Trophoblast cell (in vitro differentiated cells and primary cell): ENCODE measurements at regions not wholly inside any gene's neighbourhood (a gene's known extent, or its start where the extent isn't known, plus 50 kb on each side); places are given as distances from the start of the nearest gene placed in this dataset.

Experiments
- DNase-seq, 2 donors: peaks; one replicate each; pipeline ENCODE4 v3.0.0-alpha.2; 2016
- H2AFZ ChIP-seq: 2 replicates; pipeline ENCODE4 v1.6.1; 2013; ENCODE audit warnings: low read length, moderate library complexity, mild to moderate bottlenecking; ENCODE audit not compliant: insufficient read depth, poor library complexity
- H2AK5ac ChIP-seq: 2 replicates; pipeline ENCODE4 v1.6.1; 2013; ENCODE audit warnings: mild to moderate bottlenecking, low read length
- H2BK120ac ChIP-seq: 2 replicates; pipeline ENCODE4 v1.6.1; 2013; ENCODE audit warnings: low read length, mild to moderate bottlenecking, moderate library complexity; ENCODE audit not compliant: insufficient read depth, poor library complexity
- H2BK12ac ChIP-seq: 2 replicates; pipeline ENCODE4 v1.6.1; 2013; ENCODE audit warnings: mild to moderate bottlenecking, low read length, moderate library complexity
- H2BK5ac ChIP-seq: 2 replicates; pipeline ENCODE4 v1.6.1; 2013; ENCODE audit warnings: low read length, low read depth, moderate library complexity, mild to moderate bottlenecking; ENCODE audit not compliant: poor library complexity
- H3K14ac ChIP-seq: 2 replicates; pipeline ENCODE4 v1.6.1; 2013; ENCODE audit warnings: mild to moderate bottlenecking, low read length
- H3K18ac ChIP-seq: 2 replicates; pipeline ENCODE4 v1.6.1; 2013; ENCODE audit warnings: mild to moderate bottlenecking, low read length
- H3K23ac ChIP-seq: 2 replicates; pipeline ENCODE4 v1.6.1; 2013; ENCODE audit warnings: low read length
- H3K27ac ChIP-seq: 2 replicates; pipeline ENCODE4 v1.5.1; 2013; ENCODE audit warnings: low read depth, mild to moderate bottlenecking, inconsistent platforms, low read length, moderate library complexity
- H3K27me3 ChIP-seq: 2 replicates; pipeline ENCODE4 v1.6.1; 2013; ENCODE audit warnings: inconsistent platforms, mild to moderate bottlenecking, low read length, moderate library complexity; ENCODE audit not compliant: insufficient read depth
- H3K36me3 ChIP-seq, 2 experiments: 1 replicate in 1 of 2; 2 replicates in 1 of 2; pipeline ENCODE4 v1.6.1; 2013; ENCODE audit warnings: low read length in 2 of 2, mild to moderate bottlenecking in 2 of 2, moderate library complexity in 1 of 2; ENCODE audit not compliant: insufficient read depth in 2 of 2, control insufficient read depth in 1 of 2
- H3K4ac ChIP-seq: 2 replicates; pipeline ENCODE4 v1.6.1; 2013; ENCODE audit warnings: low read depth, mild to moderate bottlenecking, low read length, moderate library complexity
- H3K4me1 ChIP-seq, 2 experiments: 1 replicate in 1 of 2; 2 replicates in 1 of 2; pipeline ENCODE4 v1.6.1; 2013; ENCODE audit warnings: low read length in 2 of 2, mild to moderate bottlenecking in 2 of 2, moderate library complexity in 1 of 2; ENCODE audit not compliant: insufficient read depth in 2 of 2, control insufficient read depth in 1 of 2
- H3K4me2 ChIP-seq: 2 replicates; pipeline ENCODE4 v1.6.1; 2013; ENCODE audit warnings: inconsistent platforms, mild to moderate bottlenecking, low read length, moderate library complexity
- H3K4me3 ChIP-seq: 2 replicates; pipeline ENCODE4 v1.5.1; 2013; ENCODE audit warnings: mild to moderate bottlenecking, low read depth, low read length, inconsistent platforms
- H3K79me1 ChIP-seq: one replicate; pipeline ENCODE4 v1.6.1; 2013; ENCODE audit warnings: low read length
- H3K79me2 ChIP-seq: 2 replicates; pipeline ENCODE4 v1.6.1; 2013; ENCODE audit warnings: low read length, mild to moderate bottlenecking; ENCODE audit not compliant: control insufficient read depth, insufficient read depth, poor library complexity
- H3K9ac ChIP-seq: 2 replicates; pipeline ENCODE4 v1.6.1; 2013; ENCODE audit warnings: mild to moderate bottlenecking, low read length
- H3K9me3 ChIP-seq: 2 replicates; pipeline ENCODE4 v1.6.1; 2013; ENCODE audit warnings: low read depth, mild to moderate bottlenecking, control low read depth, inconsistent platforms, low read length; ENCODE audit not compliant: insufficient read depth
- H4K12ac ChIP-seq: 2 replicates; pipeline ENCODE4 v1.6.1; 2013; ENCODE audit warnings: low read depth, mild to moderate bottlenecking, low read length, moderate library complexity
- H4K8ac ChIP-seq: 2 replicates; pipeline ENCODE4 v1.6.1; 2013; ENCODE audit warnings: low read depth, mild to moderate bottlenecking, low read length, moderate library complexity
- H4K91ac ChIP-seq: one replicate; pipeline ENCODE4 v1.6.1; 2013; ENCODE audit warnings: low read depth, mild to moderate bottlenecking, low read length, moderate library complexity
- WGBS: extraction: QIAGEN DNeasy Blood & Tissue Kit; methylation state at CpG from one replicate; pipeline ENCODE4 v1.1.7; 2013; ENCODE audit warnings: missing lambda C conversion rate; ENCODE audit not compliant: insufficient read length, insufficient coverage; ENCODE audit errors: extremely low coverage; 5-methylcytosine and 5-hydroxymethylcytosine counted together

GRCh38 chr17:36661047-36661666 is 59.8 kb downstream of the MRM1 start:
- no peaks in the 10 kb centered on the region for H3K79me1 ChIP-seq
- H2BK120ac ChIP-seq, result no peak overlapping the region
- H2BK12ac ChIP-seq, result no peak overlapping the region
- peaks cover 3 to 6% of the 10 kb centered on the region in 2 experiments for H3K4me1 ChIP-seq
- H3K14ac ChIP-seq, result no peak overlapping the region
- H3K4ac ChIP-seq, result no peak overlapping the region
- no CpG with 5 or more reads among the region's 21 CpGs for WGBS
- peaks cover 7% of the 10 kb centered on the region for H3K9me3 ChIP-seq
- H3K4me2 ChIP-seq, result no peak overlapping the region
- no peak overlapping the region for H3K23ac ChIP-seq
- no peak overlapping the region for H4K12ac ChIP-seq
- DNase-seq, result no peak
- H4K8ac ChIP-seq, result no peak overlapping the region
- no peak overlapping the region for H4K91ac ChIP-seq
- no peak overlapping the region for H2BK5ac ChIP-seq
- H3K36me3 ChIP-seq, result no peaks in the 10 kb centered on the region
- no peak overlapping the region for H3K27ac ChIP-seq
- H3K4me3 ChIP-seq, result no peak overlapping the region
- no peak overlapping the region for H2AK5ac ChIP-seq
- no peak overlapping the region for H3K18ac ChIP-seq
- no peak overlapping the region for H2AFZ ChIP-seq
- H3K9ac ChIP-seq, result no peak overlapping the region
- peaks cover 11% of the 10 kb centered on the region for H3K27me3 ChIP-seq
- H3K79me2 ChIP-seq, result no peaks in the 10 kb centered on the region

- H3K4me1 ChIP-seq, result peaks cover 3 to 6% of the 10 kb centered on the region in 2 experiments
Observed at GRCh38 chr17:36661688-36662087, 60.3 kb downstream of the MRM1 start.

GRCh38 chr17:36665417-36665816 is 64.0 kb downstream of the MRM1 start:
- Histone ChIP-seq H3K4me1 (peaks cover 2 to 3% of the 10 kb centered on the region in 2 experiments), H4K8ac (no peak overlapping the region), H3K4me2 (no peak overlapping the region), H2BK120ac (no peak overlapping the region), H3K18ac (no peak overlapping the region), H4K91ac (no peak overlapping the region), H3K36me3 (no peaks in the 10 kb centered on the region), H3K79me2 (no peaks in the 10 kb centered on the region), H4K12ac (no peak overlapping the region), H3K4me3 (no peak overlapping the region), H3K9me3 (peaks cover 4% of the 10 kb centered on the region), H2AFZ (no peak overlapping the region), H2AK5ac (no peak overlapping the region), H2BK12ac (no peak overlapping the region), H3K9ac (no peak overlapping the region), H3K27me3 (no peaks in the 10 kb centered on the region), H3K79me1 (no peaks in the 10 kb centered on the region), H3K14ac (no peak overlapping the region), H3K4ac (no peak overlapping the region), H2BK5ac (no peak overlapping the region), H3K23ac (no peak overlapping the region), H3K27ac (no peak overlapping the region)
- no CpG with 5 or more reads among the region's 11 CpGs for WGBS
- peak in 1 of 2 donors; percentile 28 for DNase-seq

More at GRCh38 chr17:36661688-36662087, 60.3 kb downstream of the MRM1 start:
- Histone ChIP-seq H3K14ac (no peak overlapping the region), H2AFZ (no peak overlapping the region), H3K79me1 (no peaks in the 10 kb centered on the region), H3K23ac (peak overlapping the region; percentile 9), H3K27me3 (peaks cover 11% of the 10 kb centered on the region), H2BK5ac (no peak overlapping the region), H3K18ac (no peak overlapping the region), H2AK5ac (no peak overlapping the region), H4K12ac (no peak overlapping the region), H4K91ac (no peak overlapping the region), H2BK120ac (no peak overlapping the region), H4K8ac (no peak overlapping the region), H3K4ac (no peak overlapping the region), H3K4me3 (peak overlapping the region; percentile 50), H3K9ac (no peak overlapping the region), H3K79me2 (no peaks in the 10 kb centered on the region), H3K9me3 (peaks cover 7% of the 10 kb centered on the region), H3K27ac (no peak overlapping the region), H2BK12ac (no peak overlapping the region), H3K36me3 (no peaks in the 10 kb centered on the region), H3K4me2 (no peak overlapping the region)
- no CpG with 5 or more reads among the region's 9 CpGs for WGBS
- DNase-seq, result no peak

- H3K36me3 ChIP-seq, result no peaks in the 10 kb centered on the region
- H3K27me3 ChIP-seq, result no peaks in the 10 kb centered on the region
- no peak overlapping the region for H3K27ac ChIP-seq
- H4K91ac ChIP-seq, result no peak overlapping the region
- H3K14ac ChIP-seq, result no peak overlapping the region
- peaks cover 2 to 3% of the 10 kb centered on the region in 2 experiments for H3K4me1 ChIP-seq
- H2BK12ac ChIP-seq, result no peak overlapping the region
- no peak overlapping the region for H2BK120ac ChIP-seq
- peak in 1 of 2 donors; percentile 31 for DNase-seq
- no peak overlapping the region for H2AK5ac ChIP-seq
- H2BK5ac ChIP-seq, result no peak overlapping the region
- WGBS, result no CpG with 5 or more reads among the region's 2 CpGs
- no peak overlapping the region for H3K23ac ChIP-seq
- H3K9me3 ChIP-seq, result no peaks in the 10 kb centered on the region
- H3K4me3 ChIP-seq, result peak overlapping the region; percentile 16
- no peak overlapping the region for H3K9ac ChIP-seq
- no peaks in the 10 kb centered on the region for H3K79me1 ChIP-seq
- H3K4me2 ChIP-seq, result no peak overlapping the region
- no peak overlapping the region for H3K4ac ChIP-seq
- no peaks in the 10 kb centered on the region for H3K79me2 ChIP-seq
- no peak overlapping the region for H4K12ac ChIP-seq
- no peak overlapping the region for H3K18ac ChIP-seq
- no peak overlapping the region for H2AFZ ChIP-seq
- no peak overlapping the region for H4K8ac ChIP-seq
Observed at GRCh38 chr17:36667922-36668321, 66.5 kb downstream of the MRM1 start.
